ENCODE measurements at regions not wholly inside any gene's neighbourhood (a gene's known extent, or its start where the extent isn't known, plus 50 kb on each side); places are given as distances from the start of the nearest gene placed in this dataset.
"Not testable (repeated sequence)": the region's sequence is repeated elsewhere in the genome, so short reads cannot be mapped to it uniquely, and the experiment has no call there.

- TF ChIP-seq POLR2A (IDR thresholded peaks at IDR 0.05), result no peak
- TF ChIP-seq CTCF (IDR thresholded peaks at IDR 0.05), result no peak
- TF ChIP-seq POLR2AphosphoS5 (IDR thresholded peaks at IDR 0.05), result no peak
- 64% methylated on average over 2 of the region's 2 CpGs for WGBS
Measured at GRCh38 chr9:17882688-17883594, 304.1 kb downstream of the SH3GL2 start.

GRCh38 chr9:17888066-17888465 lies 309.2 kb downstream of the SH3GL2 start:
- 90% methylated on average over 4 of the region's 4 CpGs for WGBS
- no peaks in the 10 kb centered on the region for H3K27me3 ChIP-seq (replicated peaks; ENCODE audit: insufficient read depth)
- no peaks in the 10 kb centered on the region for H3K36me3 ChIP-seq
- H3K9me3 ChIP-seq, result no peaks in the 10 kb centered on the region
- intact Hi-C loops (cut with DNase I), result no loop called here
- no peak overlapping the region for H3K27ac ChIP-seq
- no peak for DNase-seq (ENCODE audit: low spot score)
- TF ChIP-seq POLR2AphosphoS5 (IDR thresholded peaks at IDR 0.05) (no peak), POLR2A (IDR thresholded peaks at IDR 0.05) (no peak), CTCF (IDR thresholded peaks at IDR 0.05) (no peak)
- H3K4me3 ChIP-seq, result no peak overlapping the region
- H3K4me1 ChIP-seq (replicated peaks), result no peaks in the 10 kb centered on the region

More at GRCh38 chr9:17882688-17883594, 304.1 kb downstream of the SH3GL2 start:
- Histone ChIP-seq H3K4me1 (replicated peaks) (no peaks in the 10 kb centered on the region), H3K36me3 (no peaks in the 10 kb centered on the region), H3K9me3 (no peaks in the 10 kb centered on the region), H3K4me3 (no peak overlapping the region), H3K27ac (no peak overlapping the region), H3K27me3 (replicated peaks; ENCODE audit: insufficient read depth) (no peaks in the 10 kb centered on the region)
- intact Hi-C loops (cut with DNase I), result no loop called here
- no peak for DNase-seq (ENCODE audit: low spot score)

GRCh38 chr9:17888964-17889363 lies 310.1 kb downstream of the SH3GL2 start:
- H3K27me3 ChIP-seq (replicated peaks; ENCODE audit: insufficient read depth); H3K36me3 ChIP-seq; DNase-seq (ENCODE audit: low spot score); H3K27ac ChIP-seq; H3K9me3 ChIP-seq; H3K4me3 ChIP-seq; H3K4me1 ChIP-seq (replicated peaks); intact Hi-C loops (cut with DNase I): not testable (repeated sequence)
- 84% methylated on average over 1 of the region's 1 CpG for WGBS

- H3K36me3 ChIP-seq, result no peaks in the 10 kb centered on the region
- no peak for DNase-seq (ENCODE audit: low spot score)
- no peak overlapping the region for H3K4me3 ChIP-seq
- H3K27ac ChIP-seq, result no peak overlapping the region
- WGBS, result 30% methylated on average over 4 of the region's 4 CpGs
- no peaks in the 10 kb centered on the region for H3K9me3 ChIP-seq
- intact Hi-C loops (cut with DNase I), result no loop called here
- H3K4me1 ChIP-seq (replicated peaks), result no peaks in the 10 kb centered on the region
- H3K27me3 ChIP-seq (replicated peaks; ENCODE audit: insufficient read depth), result no peaks in the 10 kb centered on the region
- TF ChIP-seq CTCF (IDR thresholded peaks at IDR 0.05) (no peak), POLR2AphosphoS5 (IDR thresholded peaks at IDR 0.05) (no peak), POLR2A (IDR thresholded peaks at IDR 0.05) (no peak)
Measured at GRCh38 chr9:17894501-17895160, 315.8 kb downstream of the SH3GL2 start.

- no peak overlapping the region for H3K4me3 ChIP-seq
- H3K9me3 ChIP-seq, result no peaks in the 10 kb centered on the region
- 78% methylated on average over 7 of the region's 7 CpGs for WGBS
- TF ChIP-seq POLR2A (IDR thresholded peaks at IDR 0.05) (no peak), CTCF (IDR thresholded peaks at IDR 0.05) (no peak), POLR2AphosphoS5 (IDR thresholded peaks at IDR 0.05) (no peak)
- DNase-seq (ENCODE audit: low spot score), result no peak
- H3K36me3 ChIP-seq, result no peaks in the 10 kb centered on the region
- H3K27ac ChIP-seq, result no peak overlapping the region
- no peaks in the 10 kb centered on the region for H3K4me1 ChIP-seq (replicated peaks)
- intact Hi-C loops (cut with DNase I), result no loop called here
- no peaks in the 10 kb centered on the region for H3K27me3 ChIP-seq (replicated peaks; ENCODE audit: insufficient read depth)
Measured at GRCh38 chr9:17900606-17901005, 321.7 kb downstream of the SH3GL2 start.

All from prostate gland (tissue), 2 donors.